HG03575 (cell line): ENCODE measurements at regions not wholly inside any gene's neighbourhood (a gene's known extent, or its start where the extent isn't known, plus 50 kb on each side); places are given as distances from the start of the nearest gene placed in this dataset.
"Not testable (repeated sequence)": the region's sequence is repeated elsewhere in the genome, so short reads cannot be mapped to it uniquely, and the experiment has no call there.

Source experiments
- ATAC-seq: cut with Tn5 transposase; IDR thresholded peaks from one replicate; pipeline ENCODE4 v1.9.1; 2021; ENCODE audit not compliant: unreplicated experiment, insufficient number of reproducible peaks, low FRiP score; ENCODE audit errors: extremely low read depth

DNA sequence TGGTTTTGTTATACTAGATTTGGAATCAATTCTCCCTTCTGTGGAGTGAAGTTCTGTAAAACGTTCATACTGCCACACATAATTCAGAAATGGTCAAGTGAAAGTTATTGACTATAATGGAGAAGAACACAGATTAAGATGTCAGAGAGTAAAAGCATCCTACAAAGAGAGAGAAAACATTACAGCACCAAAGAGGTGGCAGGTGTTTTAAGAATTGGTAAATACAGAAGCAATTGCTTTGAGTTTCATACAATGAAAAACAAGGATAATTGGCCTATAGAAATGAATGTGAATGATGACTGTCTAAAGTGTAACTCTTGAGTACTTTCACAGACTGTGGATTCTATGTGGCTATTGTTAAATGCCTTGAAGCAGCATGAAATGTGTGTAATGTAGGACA lies 435.6 kb upstream of the SMIM31 start:
- no peak for ATAC-seq

- no peak for ATAC-seq
These were observed 434.2 kb upstream of the SMIM31 start for GRCh38 chr4:164319688-164320087.

DNA sequence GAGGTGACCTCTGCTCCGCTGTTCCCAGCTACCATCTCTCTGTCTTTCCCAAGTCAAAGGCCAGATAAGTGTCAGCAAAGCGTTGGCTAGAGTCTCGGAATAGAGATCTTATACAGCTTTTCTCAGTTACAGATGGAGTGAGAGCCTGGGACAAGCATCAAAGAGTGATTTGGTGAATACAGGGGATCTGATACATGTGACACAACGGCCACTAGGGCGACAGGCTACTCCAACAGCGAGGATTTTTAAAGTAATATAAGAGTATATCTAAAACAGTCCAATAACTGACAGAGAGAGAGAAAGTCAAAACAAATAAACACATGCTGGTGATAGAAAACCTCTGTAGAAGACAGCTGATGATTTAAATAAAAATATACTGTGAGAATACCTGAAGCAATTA lies 433.1 kb upstream of the SMIM31 start:
- no peak for ATAC-seq

DNA sequence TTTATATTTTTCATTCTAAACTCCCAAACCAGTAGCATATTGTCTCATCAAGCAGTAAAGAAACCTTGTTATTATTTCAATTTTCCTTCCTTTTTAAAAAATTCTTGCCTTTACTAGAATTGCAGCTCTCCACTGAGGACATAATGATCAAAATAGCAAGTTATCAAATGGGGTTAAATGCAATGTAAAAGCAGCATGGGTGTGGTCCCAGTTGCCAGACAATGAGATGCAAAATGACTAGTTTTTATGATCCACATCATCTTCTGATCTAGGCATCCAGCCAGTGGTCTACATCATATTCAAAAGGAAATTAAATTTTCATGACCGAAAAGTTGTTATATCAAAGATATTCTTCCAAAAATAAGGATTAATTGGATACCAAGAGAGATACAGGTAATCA lies 427.9 kb upstream of the SMIM31 start:
- ATAC-seq: no peak

GRCh38 chr4:164337219-164337944 lies 416.5 kb upstream of the SMIM31 start:
- no peak for ATAC-seq

GRCh38 chr4:164343472-164343976 lies 410.4 kb upstream of the SMIM31 start:
- ATAC-seq: no peak

DNA sequence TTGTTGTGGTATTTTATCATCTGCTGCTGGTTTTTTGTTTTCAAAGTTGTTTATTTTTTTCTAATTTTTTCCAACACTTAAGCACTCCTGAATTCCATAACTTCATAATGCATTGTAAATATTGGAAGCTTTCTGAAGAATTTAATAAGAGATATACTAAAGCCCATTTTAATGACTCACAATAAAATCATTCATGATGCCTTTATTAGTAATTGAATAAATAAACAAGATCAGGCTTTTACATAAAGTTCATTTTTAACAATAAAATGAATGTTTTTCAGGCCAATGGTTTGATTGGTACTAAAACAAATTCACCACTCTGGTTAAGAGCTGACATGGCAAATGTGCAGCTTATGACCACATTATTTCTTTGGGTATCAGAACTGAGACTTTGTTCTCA lies 408.2 kb upstream of the SMIM31 start:
- ATAC-seq: no peak

- no peak for ATAC-seq
These were observed 403.9 kb upstream of the SMIM31 start for GRCh38 chr4:164350061-164350460.

DNA sequence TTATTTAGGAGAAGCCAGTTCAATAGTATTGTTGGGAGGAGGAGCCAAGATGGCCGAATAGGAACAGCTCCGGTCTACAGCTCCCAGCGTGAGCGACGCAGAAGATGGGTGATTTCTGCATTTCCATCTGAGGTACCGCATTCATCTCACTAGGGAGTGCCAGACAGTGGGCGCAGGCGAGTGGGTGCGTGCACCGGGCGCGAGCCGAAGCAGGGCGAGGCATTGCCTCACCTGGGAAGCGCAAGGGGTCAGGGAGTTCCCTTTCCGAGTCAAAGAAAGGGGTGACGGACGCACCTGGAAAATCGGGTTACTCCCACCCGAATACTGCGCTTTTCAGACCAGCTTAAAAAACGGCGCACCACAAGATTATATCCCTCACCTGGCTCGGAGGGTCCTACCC lies 403.2 kb upstream of the SMIM31 start:
- ATAC-seq: not testable (repeated sequence)

DNA sequence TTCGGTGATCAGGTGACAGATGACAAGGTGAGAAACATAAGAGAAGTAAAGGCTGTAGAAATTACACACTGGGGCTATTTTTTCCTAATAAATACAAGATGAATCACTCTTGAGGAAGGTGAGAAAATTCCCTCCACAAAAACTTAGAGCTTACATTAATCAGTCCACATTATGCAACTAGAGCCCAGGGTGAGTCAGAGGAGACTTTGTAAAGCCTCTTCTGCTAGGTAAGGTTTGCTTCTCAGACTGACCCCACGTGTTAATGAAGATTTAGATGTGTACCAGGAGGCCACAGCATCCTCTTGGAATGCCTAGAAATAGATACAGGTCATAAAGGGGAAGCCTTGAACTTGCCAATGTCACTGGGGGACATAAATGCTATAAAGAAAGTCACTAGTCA lies 396.0 kb upstream of the SMIM31 start:
- no peak for ATAC-seq

DNA sequence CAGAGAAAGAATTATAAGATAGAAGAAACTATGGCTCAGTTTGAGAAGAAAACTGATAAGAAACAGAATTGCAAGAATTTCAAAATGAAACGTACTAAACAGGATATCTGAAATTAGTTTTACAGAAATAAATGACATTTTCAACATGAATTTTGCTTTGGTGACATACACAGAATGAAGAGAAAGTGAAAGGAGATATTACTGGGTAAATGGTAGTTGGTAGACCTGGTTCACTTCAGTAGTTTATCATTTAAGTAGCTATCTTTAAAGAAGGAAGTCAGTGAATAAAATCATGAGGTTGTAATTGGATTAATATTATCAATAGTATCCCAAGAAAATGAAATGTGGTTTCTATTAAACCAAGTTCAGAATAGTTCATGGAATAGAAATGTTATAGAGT lies 395.5 kb upstream of the SMIM31 start:
- no peak for ATAC-seq

DNA sequence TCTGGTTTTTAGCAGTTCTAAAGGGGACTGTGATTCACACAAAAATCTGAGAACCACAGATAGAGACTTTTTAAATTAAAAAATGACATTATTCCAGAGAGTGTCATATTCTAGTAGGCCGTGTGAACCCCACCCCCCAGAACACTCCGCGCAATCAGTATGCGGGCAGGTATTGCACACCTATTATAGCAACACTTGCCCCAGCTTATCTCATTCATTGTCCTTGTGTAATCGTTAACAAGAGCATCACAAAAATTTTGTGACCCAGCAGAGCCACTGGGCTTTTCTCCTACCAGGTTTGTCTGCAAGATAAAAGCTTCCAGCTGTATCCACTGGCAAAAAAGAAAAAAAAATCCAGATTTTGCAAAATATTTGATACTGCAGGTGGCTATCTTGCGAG lies 394.1 kb upstream of the SMIM31 start:
- no peak for ATAC-seq

GRCh38 chr4:164368894-164369293 lies 385.0 kb upstream of the SMIM31 start:
- no peak for ATAC-seq

DNA sequence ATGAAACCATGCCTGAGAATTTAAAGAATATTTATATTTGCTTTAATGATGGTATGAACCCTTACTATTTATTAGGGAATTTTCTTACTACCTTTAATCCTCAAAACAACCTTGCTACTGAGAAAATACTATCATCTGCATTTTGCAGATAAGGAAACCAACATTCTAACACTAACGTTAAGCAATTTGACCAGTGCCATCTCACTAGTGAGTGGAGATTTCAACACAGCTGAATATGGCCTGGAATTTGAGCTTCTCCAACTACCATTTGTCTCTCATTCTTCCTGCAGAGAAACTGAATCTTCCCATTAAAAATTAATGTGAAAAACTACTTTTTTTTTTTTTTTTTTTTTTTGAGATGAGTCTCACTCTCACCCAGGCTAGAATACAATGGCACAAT lies 380.9 kb upstream of the SMIM31 start:
- no peak for ATAC-seq

GRCh38 chr4:164377277-164377676 lies 376.7 kb upstream of the SMIM31 start:
- ATAC-seq: no peak

DNA sequence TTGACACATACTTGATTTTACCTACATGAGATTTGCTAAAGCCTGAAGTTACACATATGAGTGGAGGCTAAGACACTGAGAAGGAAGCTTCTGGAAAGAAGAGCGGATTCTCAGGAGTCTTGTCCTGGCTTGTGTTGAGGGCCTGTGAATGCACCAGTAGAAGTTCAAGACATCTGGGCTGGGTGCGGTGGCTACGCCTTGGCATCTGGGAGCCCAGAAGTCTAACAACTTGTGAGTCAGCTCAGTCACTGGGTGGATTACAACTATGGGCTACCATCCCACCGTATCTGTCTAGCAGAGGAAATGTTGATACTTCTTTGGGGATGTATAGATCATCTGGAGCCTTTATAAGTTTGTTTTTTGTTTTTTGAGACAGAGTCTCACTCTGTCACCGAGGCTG lies 375.6 kb upstream of the SMIM31 start:
- ATAC-seq: no peak

DNA sequence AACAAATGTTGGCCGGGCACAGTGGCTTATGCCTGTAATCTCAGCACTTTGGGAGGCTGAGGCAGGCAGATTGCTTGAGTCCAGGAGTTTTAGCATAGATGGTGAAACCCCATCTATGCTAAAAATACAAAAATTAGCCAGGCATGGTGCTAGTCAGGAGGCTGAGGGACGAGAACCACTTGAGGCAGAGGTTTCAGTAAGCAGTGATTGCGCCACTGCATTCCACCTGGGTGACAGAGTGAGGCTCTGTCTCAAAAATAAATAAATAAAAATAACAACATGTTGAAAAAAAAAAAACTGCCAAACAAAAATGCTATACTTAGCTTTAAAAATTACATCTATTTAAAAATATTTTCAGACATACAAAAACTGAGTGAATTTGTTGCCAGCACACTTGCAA lies 374.2 kb upstream of the SMIM31 start:
- ATAC-seq: no peak

DNA sequence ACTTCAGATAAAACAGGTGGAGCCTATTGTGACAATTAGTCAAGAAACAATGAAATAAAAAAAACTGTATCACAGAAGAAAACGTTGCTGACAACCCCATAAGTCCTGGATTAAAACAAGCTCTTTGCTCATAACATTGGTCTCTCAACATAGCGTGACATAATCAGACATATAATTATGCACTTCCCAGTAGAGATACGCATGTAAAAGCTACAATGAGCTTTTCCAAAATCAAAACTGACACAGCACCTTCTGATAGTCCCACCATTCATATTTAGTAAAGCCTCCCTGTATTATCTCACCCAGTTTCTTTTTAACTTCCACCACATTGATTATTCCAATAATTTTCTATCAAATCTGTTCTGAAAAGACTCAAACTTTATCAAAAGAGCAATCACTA lies 372.1 kb upstream of the SMIM31 start:
- no peak for ATAC-seq

DNA sequence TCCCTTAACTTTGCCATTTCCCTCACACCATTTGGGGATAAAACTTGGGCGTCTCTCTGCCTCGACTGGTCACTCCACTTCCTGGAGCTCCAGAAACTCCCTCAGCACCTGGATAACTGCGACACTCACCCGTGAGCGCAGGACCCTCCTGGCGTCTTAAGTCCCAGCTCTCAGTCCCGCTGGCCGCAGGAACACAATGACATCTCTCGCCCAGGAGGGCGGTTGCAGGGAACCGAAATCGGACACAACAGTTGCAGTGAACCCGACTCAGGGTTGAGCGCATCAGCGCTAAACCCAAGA lies 370.9 kb upstream of the SMIM31 start:
- no peak for ATAC-seq

- no peak for ATAC-seq
These were observed 370.3 kb upstream of the SMIM31 start for GRCh38 chr4:164383358-164384220.
